ENCODE measurements at regions not wholly inside any gene's neighbourhood (a gene's known extent, or its start where the extent isn't known, plus 50 kb on each side); places are given as distances from the start of the nearest gene placed in this dataset.
"Not testable (repeated sequence)": the region's sequence is repeated elsewhere in the genome, so short reads cannot be mapped to it uniquely, and the experiment has no call there.

DNA sequence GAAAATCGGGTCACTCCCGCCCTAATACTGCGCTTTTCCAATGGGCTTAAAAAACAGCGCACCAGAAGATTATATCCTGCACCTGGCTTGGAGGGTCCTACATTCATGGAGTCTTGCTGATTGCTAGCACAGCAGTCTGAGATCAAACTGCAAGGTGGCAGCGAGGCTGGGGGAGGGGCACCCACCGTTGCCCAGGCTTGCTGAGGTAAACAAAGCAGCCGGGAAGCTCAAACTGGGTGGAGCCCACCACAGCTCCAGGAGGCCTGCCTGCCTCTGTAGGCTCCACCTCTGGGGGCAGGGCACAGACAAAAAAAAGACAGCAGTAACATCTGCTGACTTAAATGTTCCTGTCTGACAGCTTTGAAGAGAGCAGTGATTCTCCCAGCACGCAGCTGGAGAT, 150.6 kb upstream of the ANKFN1 start:
- DNase-seq (ENCODE audit: low spot score) = not testable (repeated sequence)

GRCh38 chr17:56009795-56010651, 143.3 kb upstream of the ANKFN1 start:
- no peak for DNase-seq (ENCODE audit: low spot score)

GRCh38 chr17:56011406-56012131, 141.7 kb upstream of the ANKFN1 start:
- DNase-seq (ENCODE audit: low spot score) = no peak

- DNase-seq (ENCODE audit: low spot score) = no peak
These were observed 135.1 kb upstream of the ANKFN1 start for GRCh38 chr17:56018211-56018610.

GRCh38 chr17:56020369-56020768, 132.9 kb upstream of the ANKFN1 start:
- no peak for DNase-seq (ENCODE audit: low spot score)

DNA sequence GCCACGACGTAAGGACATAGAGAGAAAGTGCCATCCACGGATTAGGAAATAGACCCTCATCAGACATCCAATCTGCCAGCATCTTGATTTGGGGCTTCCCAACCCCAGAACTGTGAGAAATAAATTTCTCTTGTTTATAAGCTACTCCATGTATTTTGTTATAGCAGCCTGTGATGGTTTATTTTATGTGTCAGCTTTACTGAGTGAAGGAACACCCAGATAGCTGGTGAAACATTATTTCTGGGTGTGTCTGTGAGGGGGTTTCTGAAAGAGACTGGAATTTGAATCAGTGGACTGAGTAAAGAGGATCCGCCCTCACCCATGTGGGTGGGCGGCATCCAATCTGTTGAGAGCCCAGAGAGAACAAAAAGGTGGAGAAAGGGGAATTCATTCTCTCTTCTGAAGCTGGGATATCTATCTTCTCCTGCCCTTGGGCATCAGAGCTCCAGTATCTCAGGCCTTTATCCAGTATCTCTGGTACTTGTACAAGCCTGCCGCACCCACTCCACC, 131.5 kb upstream of the ANKFN1 start:
- no peak for DNase-seq (ENCODE audit: low spot score)

DNA sequence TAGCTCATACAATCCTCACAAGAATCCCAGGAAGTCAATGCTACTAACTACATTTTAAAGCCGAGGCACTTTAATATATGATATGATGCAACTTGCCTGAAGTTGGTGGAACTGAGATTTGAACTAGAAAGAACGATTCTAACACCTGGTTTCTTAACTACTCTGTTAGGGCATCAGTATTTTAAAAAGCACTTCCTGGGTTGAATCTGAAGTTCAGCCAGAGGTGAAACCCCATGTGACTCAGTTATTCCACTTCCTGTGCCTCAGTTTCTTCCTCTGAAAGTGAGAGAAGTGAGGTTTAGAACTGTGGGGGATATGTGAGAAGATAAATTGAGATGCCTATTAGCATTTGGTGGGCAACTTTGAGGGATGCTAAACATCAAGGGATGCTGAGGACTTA, 129.4 kb upstream of the ANKFN1 start:
- DNase-seq (ENCODE audit: low spot score) = no peak

DNA sequence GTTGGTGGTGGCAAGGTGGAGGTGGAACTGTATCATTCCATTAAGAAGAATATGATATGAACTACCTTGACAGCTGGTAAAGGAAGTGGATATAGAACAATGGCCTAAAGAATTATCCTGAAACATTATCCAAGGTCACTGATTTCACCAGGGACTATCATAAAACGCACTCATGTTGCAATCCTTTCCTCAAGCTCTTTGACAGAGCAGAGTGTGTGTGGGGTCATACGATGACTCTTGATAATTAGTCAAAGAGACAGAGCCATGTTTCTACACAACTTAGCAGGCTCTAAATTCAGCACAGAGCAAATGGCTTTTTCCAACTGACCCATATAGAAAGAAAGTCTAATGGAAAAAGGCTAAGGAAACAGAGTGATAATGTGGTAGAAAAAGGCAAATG, 126.4 kb upstream of the ANKFN1 start:
- no peak for DNase-seq (ENCODE audit: low spot score)

- no peak for DNase-seq (ENCODE audit: low spot score)
These were observed 124.4 kb upstream of the ANKFN1 start for GRCh38 chr17:56028837-56029236.

DNA sequence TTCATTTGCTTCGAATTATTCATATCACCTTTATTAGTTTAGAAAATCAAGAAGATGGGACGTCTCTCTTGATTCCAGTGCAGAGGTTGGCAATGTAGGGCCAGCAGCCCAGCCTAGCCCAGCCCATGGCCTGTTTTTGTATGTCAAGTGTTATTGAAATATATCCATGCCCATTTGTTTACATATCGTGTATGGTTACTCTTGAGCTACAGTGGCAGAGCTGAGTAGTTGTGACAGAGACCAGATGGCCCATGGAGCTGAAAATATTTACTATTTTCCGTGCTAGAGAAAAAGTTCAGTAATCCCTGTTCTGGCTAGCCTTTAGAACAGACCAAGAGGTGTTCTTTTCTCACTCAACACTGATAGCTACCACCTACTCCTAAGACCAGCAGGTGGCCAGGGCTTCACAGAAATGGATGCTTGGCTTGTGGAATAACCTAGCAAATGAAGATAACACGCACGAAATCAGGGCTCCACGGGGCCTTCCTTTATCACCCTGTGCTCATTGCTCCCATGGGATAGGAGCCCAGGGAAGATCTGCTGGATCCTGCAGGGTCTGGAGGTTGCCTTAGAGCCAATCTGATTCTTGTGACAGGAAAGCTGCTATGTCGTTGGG, 123.2 kb upstream of the ANKFN1 start:
- no peak for DNase-seq (ENCODE audit: low spot score)

GRCh38 chr17:56031636-56032035, 121.6 kb upstream of the ANKFN1 start:
- no peak for DNase-seq (ENCODE audit: low spot score)

GRCh38 chr17:56034197-56034635, 119.1 kb upstream of the ANKFN1 start:
- DNase-seq (ENCODE audit: low spot score) = no peak

DNA sequence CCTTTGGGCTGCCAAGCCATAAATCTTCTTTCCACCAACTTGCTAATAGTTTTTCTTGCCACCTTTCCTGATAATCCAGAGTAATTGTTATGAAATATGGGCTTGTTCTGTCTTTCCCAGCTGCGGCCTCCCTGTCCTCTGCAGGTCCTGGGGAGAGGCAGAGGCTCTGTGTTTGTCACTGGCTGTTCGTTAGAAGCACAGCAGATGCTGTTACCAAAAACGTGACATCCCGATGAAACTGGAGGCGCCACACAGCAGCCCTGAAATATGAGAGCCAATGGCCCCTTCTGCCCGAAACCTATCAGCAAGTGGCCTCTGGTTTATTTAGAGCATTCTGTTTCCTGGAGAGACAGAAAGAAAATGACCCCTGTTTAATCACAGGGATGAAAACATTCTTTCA, 115.1 kb upstream of the ANKFN1 start:
- no peak for DNase-seq (ENCODE audit: low spot score)

- no peak for DNase-seq (ENCODE audit: low spot score)
These were observed 107.4 kb upstream of the ANKFN1 start for GRCh38 chr17:56045872-56046271.

DNA sequence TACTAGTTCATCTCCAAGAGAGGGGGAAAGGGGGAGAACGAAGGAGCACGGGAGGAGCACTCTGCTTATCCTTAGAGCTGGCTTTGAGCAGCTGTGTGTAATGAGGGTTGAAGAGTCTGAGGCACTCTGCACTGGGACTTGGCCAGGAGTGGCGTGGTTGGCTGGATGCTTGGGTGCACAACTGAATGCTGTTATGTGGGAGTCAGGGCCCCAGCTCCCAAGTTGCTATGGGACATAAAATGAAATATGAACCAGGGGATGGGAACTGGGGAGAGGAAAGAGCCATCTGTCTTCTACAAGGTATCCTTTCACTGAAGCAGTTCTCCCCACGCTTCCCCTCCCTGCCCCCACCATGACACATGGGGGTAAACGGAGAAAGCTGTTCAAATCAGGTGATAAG, 105.9 kb upstream of the ANKFN1 start:
- no peak for DNase-seq (ENCODE audit: low spot score)

DNA sequence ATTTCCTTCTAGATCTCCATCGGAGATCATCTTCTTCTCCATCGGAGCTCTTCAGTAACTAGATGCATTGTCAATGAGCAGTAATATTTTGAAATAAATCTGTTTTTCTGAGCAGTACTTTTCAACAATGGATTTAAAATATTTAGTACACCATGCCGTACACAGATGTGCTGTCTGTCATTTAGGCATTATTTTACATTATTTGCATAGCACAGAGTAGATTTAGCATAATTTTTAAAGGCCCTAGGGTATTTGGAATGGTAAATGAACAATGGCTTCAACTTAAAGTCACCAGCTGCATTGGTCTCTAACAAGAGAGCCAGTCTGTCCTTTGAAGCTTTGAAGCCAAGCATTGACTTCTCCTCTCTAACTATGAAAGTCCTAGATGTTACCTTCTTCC, 95.4 kb upstream of the ANKFN1 start:
- no peak for DNase-seq (ENCODE audit: low spot score)

DNA sequence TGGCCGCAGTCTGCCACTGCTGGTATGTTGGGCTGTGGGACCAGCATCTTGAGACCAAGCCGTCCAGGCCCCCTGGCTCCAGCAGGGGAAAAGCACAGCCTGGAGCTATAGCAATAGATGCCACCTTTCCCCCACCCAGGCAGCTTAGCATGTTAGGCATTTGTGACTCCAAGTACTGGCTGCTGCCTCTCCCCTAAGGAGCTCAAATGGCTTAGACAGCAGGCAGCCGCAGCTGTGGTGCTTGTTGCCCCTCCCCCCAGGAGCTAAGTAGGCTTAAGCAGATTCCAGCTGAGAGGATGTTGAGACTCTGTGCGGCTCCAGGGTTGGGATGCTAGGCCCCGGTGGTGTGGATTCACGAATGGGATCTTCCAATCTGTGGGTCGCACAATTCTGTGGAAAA, 88.8 kb upstream of the ANKFN1 start:
- no peak for DNase-seq (ENCODE audit: low spot score)

DNA sequence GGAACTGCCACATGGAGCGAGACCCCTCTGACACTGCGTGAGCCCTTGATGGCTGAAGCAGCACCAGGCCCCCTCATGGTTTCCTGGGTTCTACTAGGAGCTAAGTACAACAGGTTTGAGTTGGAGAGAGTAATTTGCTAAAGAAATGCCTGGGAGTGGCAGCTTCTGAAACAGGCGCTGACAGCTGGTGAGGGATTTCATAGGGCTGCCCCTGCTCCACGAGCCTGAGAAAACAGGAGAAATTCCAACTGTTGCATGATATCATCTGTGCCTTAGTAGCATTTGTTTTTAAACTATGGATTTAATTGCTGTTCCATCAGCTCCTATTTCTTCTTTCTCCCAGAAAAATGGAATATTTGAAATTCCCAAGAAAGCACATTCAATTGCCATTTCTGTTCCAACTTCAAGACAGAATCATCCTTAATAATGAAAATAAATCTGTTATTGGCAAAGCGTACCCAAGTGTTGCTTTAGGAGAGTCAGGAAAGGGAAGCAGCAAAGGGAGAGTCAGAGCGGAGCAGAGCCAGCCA, 78.8 kb upstream of the ANKFN1 start:
- no peak for DNase-seq (ENCODE audit: low spot score)

- no peak for DNase-seq (ENCODE audit: low spot score)
These were observed 76.3 kb upstream of the ANKFN1 start for GRCh38 chr17:56076980-56077379.

- no peak for DNase-seq (ENCODE audit: low spot score)
These were observed 69.8 kb upstream of the ANKFN1 start for GRCh38 chr17:56083475-56083874.

GRCh38 chr17:56085576-56086267, 67.6 kb upstream of the ANKFN1 start:
- no peak for DNase-seq (ENCODE audit: low spot score)

GRCh38 chr17:56087199-56087598, 66.1 kb upstream of the ANKFN1 start:
- no peak for DNase-seq (ENCODE audit: low spot score)
